ENCODE measurements at regions not wholly inside any gene's neighbourhood (a gene's known extent, or its start where the extent isn't known, plus 50 kb on each side); places are given as distances from the start of the nearest gene placed in this dataset.
"Not testable (repeated sequence)": the region's sequence is repeated elsewhere in the genome, so short reads cannot be mapped to it uniquely, and the experiment has no call there.

DNA sequence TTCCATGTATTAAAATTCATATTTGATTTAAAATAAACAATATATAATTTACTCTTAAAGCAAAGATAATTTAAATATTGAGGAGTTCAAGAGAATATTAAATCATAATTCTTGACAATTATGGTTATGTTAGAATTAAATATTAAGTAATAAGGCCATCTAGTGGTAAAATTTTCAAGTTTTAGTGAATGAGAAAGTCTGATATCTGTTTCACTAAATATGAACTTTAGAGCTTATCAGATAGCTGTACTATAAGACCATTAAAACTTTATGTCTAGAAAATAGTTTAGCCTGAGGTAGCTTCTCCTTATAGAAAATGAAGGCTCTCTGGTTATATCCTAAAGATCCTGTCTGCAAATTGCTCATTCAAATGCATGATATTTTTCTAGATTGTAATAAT is 152.1 kb upstream of the PRSS12 start:
- not testable (repeated sequence) for DNase-seq (ENCODE audit: low read depth)

DNA sequence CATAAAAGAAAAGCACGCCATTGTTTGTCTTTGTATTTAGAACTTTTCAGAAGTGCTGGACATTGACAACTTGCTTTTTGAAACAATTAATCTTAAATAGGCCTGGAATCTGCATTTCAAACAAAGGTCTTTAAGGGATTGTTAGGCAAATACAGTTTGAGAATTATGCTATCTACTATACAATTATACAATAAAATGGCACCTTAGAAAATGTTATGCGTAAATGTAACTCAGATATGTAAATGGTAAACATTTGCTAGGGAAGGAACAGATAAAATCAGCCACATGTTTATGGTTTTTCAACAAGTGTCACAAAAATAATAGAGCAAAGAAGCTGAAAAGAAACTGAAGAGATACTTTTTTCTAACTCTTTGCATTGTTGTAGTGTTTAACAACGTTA is 152.7 kb upstream of the PRSS12 start:
- DNase-seq (ENCODE audit: low read depth): not testable (repeated sequence)

GRCh38 chr4:118512870-118513269 is 160.1 kb upstream of the PRSS12 start:
- not testable (repeated sequence) for DNase-seq (ENCODE audit: low read depth)

- not testable (repeated sequence) for DNase-seq (ENCODE audit: low read depth)
Observed at GRCh38 chr4:118514332-118514731, 161.5 kb upstream of the PRSS12 start.

- not testable (repeated sequence) for DNase-seq (ENCODE audit: low read depth)
Observed at GRCh38 chr4:118516107-118516506, 163.3 kb upstream of the PRSS12 start.

DNA sequence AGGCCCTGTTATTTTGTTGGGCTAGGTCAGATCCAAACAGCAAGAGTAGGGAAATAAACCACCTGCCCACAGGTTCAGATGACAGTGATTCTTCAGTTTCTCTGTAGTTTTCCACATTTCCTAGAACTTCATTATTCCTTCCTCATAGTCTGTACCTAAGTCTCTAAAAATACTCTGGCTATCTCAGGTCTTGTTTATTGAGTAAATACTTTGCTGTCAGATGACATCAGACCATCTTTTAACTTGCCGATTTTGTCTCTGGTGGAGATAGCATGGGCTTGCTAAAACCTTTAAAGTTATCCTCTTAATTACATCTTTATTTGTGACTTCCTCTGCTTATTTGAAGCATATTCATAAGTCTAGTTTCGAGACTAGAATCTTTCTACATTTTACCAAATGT is 155.1 kb upstream of the METTL14 start:
- DNase-seq (ENCODE audit: low read depth): not testable (repeated sequence)

DNA sequence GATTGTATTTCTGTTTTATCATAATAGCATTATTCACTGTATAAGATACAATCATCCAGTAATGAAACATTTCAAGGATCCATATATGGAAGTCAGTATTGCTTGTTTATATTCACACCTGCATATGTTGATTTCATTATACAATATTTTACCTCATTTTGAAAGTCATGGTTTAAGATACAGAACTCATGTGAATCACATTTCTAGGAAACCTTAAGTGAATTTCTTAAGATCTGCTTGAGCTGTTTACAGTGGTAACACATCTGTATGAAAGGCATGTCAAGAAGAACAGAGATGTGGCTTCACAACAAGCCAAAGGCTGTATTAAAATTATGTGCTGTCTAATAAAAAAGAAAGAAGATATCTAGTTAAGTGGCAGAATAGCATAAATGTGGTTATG is 153.2 kb upstream of the METTL14 start:
- DNase-seq (ENCODE audit: low read depth): not testable (repeated sequence)

DNA sequence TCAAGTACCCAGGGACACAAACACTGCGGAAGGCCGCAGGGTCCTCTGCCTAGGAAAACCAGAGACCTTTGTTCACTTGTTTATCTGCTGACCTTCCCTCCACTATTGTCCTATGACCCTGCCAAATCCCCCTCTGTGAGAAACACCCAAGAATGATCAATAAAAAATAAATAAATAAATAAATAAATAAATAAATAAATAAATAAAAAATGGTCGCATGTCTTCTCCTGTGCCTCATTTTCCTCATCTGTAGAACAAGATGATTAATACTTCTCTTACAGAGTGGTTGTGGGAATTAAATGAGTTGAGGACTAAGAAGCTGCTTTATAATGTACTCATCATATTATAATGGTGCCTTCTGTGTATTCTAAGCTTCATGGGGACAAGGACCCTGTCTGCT is 149.4 kb upstream of the METTL14 start:
- DNase-seq (ENCODE audit: low read depth): not testable (repeated sequence)

DNA sequence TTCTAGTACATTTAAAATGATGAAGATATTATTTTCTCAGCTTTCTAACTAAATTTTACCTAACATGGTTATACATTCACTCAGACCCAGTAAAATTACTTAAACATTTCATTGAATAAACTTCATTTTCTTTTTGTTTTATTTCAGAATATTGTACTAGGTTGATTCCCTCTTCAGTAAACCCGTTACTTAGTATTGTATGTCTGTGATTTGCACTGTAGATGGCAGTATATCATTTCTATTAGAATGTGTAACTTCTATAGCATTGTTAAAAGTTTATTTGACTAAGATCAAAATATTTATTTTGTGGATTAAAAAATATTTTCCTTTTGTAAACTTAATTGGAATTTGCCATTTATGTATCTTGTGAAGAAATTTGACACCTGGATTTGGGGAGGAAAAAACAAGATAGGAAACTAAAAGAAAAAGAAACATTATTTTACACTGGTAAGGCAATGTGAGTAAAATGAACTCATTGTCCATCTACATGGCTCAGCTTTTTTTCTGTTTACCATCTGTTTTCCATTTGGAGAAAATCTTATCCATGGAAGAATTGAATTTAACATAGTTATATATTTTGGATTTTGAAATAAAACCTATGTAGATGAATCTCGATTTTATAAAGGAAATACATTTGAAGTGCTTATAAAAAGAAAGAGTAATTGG is 145.6 kb upstream of the METTL14 start:
- not testable (repeated sequence) for DNase-seq (ENCODE audit: low read depth)

DNA sequence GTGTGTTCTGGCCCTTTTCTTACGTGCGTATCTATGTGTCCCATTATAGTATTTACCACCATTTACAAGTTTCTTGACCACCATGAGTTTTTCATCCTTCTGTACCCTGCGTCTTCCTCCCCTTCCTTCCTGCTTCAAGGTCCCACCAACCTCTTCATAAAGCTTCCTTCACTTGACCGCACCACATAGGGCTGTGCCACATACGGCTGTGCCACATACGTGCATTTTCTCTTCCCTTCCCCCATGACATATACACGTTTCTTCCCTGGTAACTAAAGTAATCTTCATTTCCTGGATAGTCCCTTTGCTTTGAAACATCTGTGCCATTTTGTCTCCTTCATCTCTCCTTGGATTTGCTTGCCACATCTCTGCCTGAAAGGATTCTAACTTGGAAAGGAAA is 128.6 kb upstream of the METTL14 start:
- not testable (repeated sequence) for DNase-seq (ENCODE audit: low read depth)

DNA sequence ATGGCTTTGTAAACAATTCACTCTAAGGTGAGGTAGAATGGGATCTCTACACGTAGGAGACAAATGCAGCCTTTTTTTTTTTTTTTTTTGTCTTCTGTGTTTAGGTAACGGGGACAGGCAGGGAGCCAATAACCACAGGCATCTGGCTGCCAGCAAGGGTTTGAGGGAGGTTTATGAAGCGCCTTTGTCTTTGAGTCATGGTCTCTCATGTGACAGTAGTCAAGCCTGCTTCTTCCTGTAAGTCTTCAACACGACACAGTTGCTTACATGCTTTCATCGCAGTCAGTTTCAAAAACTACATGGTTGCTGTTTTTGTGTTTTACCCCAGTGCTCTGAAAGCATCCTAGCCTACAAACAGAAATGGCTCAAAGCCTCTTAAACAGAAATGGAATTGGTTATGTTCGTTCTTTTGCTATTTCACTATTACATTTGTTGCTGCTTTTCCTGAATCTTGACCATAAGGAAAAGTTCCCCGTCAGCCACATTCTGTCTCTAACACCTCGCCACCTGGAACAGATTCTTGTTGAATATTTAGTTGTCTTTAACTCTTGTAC is 127.8 kb upstream of the METTL14 start:
- no peak for DNase-seq (ENCODE audit: low read depth)

DNA sequence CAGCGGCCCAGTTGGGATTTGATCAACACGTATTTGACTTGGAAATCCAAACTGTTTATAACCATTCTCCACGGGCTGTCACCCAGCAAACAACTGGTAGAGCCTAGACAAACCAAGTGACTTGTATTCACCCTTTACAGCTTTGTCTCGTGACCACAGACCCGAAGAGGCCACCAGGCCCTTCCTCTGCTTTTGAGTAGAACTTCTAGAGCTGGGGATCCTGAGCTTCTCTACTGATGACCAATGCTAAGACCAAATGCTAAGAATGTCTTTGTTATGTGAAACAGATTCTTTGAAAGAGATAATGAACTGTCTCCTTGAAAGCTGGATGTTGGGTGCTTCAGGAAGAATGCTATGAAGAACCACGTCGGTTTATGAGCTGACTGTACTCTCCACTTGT is 127.0 kb upstream of the METTL14 start:
- not testable (repeated sequence) for DNase-seq (ENCODE audit: low read depth)

DNA sequence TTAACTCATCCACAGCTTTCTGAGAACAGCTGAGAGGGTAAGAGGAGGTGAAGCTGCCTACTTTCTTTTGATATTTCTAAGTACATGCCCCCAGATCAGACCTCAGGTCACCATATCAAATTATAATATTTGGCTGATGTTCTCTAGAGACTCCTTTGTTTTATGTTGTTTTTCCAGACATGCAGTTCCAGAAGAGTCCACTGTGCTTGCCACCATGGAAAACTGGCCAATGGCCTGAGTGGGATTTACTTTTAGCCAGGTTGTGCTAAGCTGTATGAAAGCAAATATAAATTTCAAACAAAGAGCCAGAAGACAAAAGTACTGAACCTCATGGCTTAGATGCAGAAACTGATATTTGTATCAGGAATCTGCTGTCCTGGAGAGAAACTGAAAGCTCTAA is 123.6 kb upstream of the METTL14 start:
- DNase-seq (ENCODE audit: low read depth): not testable (repeated sequence)

GRCh38 chr4:118566003-118566513 is 119.1 kb upstream of the METTL14 start:
- not testable (repeated sequence) for DNase-seq (ENCODE audit: low read depth)

DNA sequence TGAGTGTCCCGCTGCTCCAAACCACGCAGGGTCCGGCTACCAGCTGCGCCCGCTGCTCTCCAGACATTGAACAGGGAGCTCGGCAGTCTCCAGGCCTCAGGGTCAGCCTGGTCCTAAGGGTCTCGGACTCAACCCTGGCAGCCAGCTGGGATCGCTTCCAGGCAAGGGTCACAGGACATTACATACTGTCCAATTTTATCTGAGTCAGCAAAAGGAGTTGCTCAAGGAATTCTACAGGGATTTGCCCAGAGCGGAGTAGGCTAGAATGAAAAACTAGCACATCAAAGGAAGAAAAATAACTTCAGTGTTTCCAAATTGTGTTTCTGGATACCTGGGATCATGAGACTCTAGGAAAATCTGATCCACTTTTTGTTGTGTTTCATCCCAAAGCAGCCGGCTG is 112.2 kb upstream of the METTL14 start:
- not testable (repeated sequence) for DNase-seq (ENCODE audit: low read depth)

- DNase-seq (ENCODE audit: low read depth): not testable (repeated sequence)
Observed at GRCh38 chr4:118574251-118574913, 110.8 kb upstream of the METTL14 start.

DNA sequence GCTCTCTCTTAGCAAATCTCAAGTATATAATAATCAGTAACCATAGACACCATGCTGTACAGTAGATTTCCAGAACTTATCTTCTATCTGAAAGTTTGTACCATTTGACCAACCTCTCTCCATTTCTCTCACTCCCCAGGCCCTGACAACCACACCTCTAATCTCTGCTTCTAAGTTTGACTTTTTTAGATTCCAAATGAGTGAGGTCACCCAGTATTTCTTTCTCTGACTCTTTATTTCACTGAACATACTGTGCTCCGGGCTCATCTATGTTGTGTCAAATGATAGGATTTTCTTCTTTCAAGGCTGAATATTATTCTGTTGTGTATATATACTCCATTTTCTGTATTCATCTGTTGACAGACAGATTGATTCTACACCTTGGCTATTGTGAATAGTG is 110.1 kb upstream of the METTL14 start:
- DNase-seq (ENCODE audit: low read depth): not testable (repeated sequence)

DNA sequence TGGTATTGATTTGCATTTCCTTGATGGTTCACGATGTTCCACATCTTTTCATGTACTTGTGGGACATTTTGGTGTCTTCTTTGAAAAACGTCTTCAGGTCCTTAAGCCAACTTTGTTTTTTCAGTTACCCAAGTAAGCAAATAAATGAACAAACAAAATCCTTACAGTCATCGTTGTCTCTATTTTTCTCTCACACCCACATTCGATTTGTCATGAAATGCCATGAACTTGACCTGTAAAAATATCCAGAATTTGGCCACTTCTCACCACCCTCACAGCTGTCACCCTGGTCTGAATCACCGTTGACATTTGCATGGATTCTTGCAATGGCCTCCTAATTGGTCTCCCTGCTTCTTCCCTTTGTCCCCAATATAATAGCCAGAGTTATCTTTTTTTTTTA is 109.5 kb upstream of the METTL14 start:
- not testable (repeated sequence) for DNase-seq (ENCODE audit: low read depth)

GRCh38 chr4:118576709-118577219 is 108.4 kb upstream of the METTL14 start:
- DNase-seq (ENCODE audit: low read depth): not testable (repeated sequence)

DNA sequence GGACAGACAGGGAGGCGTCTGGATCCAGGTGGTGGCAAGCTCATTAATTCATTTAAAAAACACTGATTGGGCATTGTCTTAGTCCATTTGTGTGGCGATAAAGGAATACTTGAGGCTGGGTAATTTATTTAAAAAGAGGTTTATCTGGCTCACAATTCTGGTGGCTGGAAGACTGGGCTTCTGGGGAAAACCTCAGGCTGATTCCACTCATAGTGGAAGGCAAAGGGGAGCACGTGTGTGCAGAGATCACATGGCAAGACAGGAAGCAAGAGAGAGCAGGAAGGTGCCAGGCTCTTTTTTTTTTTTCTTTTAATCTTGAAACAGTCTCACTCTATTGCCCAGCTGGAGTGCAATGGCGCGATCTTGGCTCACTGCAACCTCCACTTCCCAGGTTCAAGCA is 100.2 kb upstream of the METTL14 start:
- no peak for DNase-seq (ENCODE audit: low read depth)

- no peak for DNase-seq (ENCODE audit: low read depth)
Observed at GRCh38 chr4:118586357-118586790, 98.8 kb upstream of the METTL14 start.

GRCh38 chr4:118587116-118587831 is 97.9 kb upstream of the METTL14 start:
- no peak for DNase-seq (ENCODE audit: low read depth)

Measured in stimulated activated CD8-positive, alpha-beta memory T cell treated with anti-CD3 and anti-CD28 coated beads, Interleukin-4, amount 100 ng/mL, for 24 hours (primary cell).